Gastroesophageal sphincter (tissue), 3 donors: ENCODE measurements at regions not wholly inside any gene's neighbourhood (a gene's known extent, or its start where the extent isn't known, plus 50 kb on each side); places are given as distances from the start of the nearest gene placed in this dataset.

Experiments
- CTCF ChIP-seq, 4 experiments: fragments of 200-600 bp in 2 of 4; fragments of 450-650 bp in 2 of 4; sonication (generic) in 1 of 4; IDR thresholded peaks; one replicate each; pipeline ENCODE4 v1.5.1; 2017 to 2019; ENCODE audit warnings: antibody characterized with exemption in 4 of 4, mild to moderate bottlenecking in 2 of 4, moderate library complexity in 2 of 4
- EP300 ChIP-seq: sonication (generic); formaldehyde crosslinking; IDR thresholded peaks from one replicate; pipeline ENCODE4 v1.6.1; 2017; ENCODE audit warnings: antibody characterized with exemption, mild to moderate bottlenecking
- POLR2A ChIP-seq, 2 donors: fragments of 450-650 bp; IDR thresholded peaks; one replicate each; pipeline ENCODE4 v1.6.1; 2017; ENCODE audit warnings: antibody characterized with exemption in 2 of 2, mild to moderate bottlenecking in 2 of 2, moderate library complexity in 1 of 2
- POLR2AphosphoS5 ChIP-seq: sonication (generic); formaldehyde crosslinking; IDR thresholded peaks from one replicate; pipeline ENCODE4 v1.6.1; 2017; ENCODE audit warnings: antibody characterized with exemption

GRCh38 chr9:18362901-18363685 lies 110.9 kb upstream of the ADAMTSL1 start:
- TF ChIP-seq CTCF (IDR thresholded peaks at IDR 0.05) (no peak), POLR2A (IDR thresholded peaks at IDR 0.05) (no peak), POLR2AphosphoS5 (no peak), EP300 (no peak)
